GM06990 (cell line): ENCODE measurements at regions not wholly inside any gene's neighbourhood (a gene's known extent, or its start where the extent isn't known, plus 50 kb on each side); places are given as distances from the start of the nearest gene placed in this dataset.

ENCODE experiments used
- DNase-seq: peaks from one replicate; pipeline ENCODE4 v3.0.0-alpha.2; 2011; ENCODE audit not compliant: insufficient read length; ENCODE audit errors: extremely low read depth
- H3K27me3 ChIP-seq: replicated peaks from 2 replicates; pipeline ENCODE4 v1.6.0; 2011; ENCODE audit warnings: low read length; ENCODE audit not compliant: control insufficient read depth, insufficient read depth
- H3K36me3 ChIP-seq: 2 replicates; pipeline ENCODE4 v1.5.1; 2011; ENCODE audit warnings: low read length; ENCODE audit not compliant: control insufficient read depth, insufficient read depth
- H3K4me3 ChIP-seq: replicated peaks from 2 replicates; pipeline ENCODE4 v1.5.1; 2011; ENCODE audit warnings: low read depth, mild to moderate bottlenecking, control low read depth, low read length
- CTCF ChIP-seq: IDR thresholded peaks from 2 replicates; pipeline ENCODE4 v1.5.1; 2011; ENCODE audit warnings: low read length, control low read depth, mild to moderate bottlenecking, inconsistent platforms; ENCODE audit not compliant: insufficient read depth, poor library complexity, severe bottlenecking

- Histone ChIP-seq H3K4me3 (no peak overlapping the region), H3K27me3 (no peaks in the 10 kb centered on the region; the same call in 1 of the 2 replicates), H3K36me3 (no peaks in the 10 kb centered on the region)
- no peak for TF ChIP-seq CTCF
- no peak for DNase-seq
Observed at GRCh38 chr7:33733870-33734650, 171.3 kb upstream of the BMPER start.

GRCh38 chr7:33735403-33735802, 169.9 kb upstream of the BMPER start:
- no peaks in the 10 kb centered on the region for H3K36me3 ChIP-seq
- TF ChIP-seq CTCF: no peak
- no peak overlapping the region for H3K4me3 ChIP-seq
- no peaks in the 10 kb centered on the region; the same call in 1 of the 2 replicates for H3K27me3 ChIP-seq
- no peak for DNase-seq

GRCh38 chr7:33736521-33737221, 168.7 kb upstream of the BMPER start:
- DNase-seq: no peak
- H3K27me3 ChIP-seq: no peaks in the 10 kb centered on the region; the same call in 1 of the 2 replicates
- TF ChIP-seq CTCF: no peak
- no peaks in the 10 kb centered on the region for H3K36me3 ChIP-seq
- H3K4me3 ChIP-seq: no peak overlapping the region

- Histone ChIP-seq H3K36me3 (no peaks in the 10 kb centered on the region), H3K4me3 (no peak overlapping the region)
- TF ChIP-seq CTCF: no peak
Observed at GRCh38 chr7:33738260-33738935, 166.9 kb upstream of the BMPER start.

GRCh38 chr7:33739286-33739685, 166.1 kb upstream of the BMPER start:
- no peak for TF ChIP-seq CTCF
- DNase-seq: no peak
- no peaks in the 10 kb centered on the region for H3K36me3 ChIP-seq
- no peak overlapping the region for H3K4me3 ChIP-seq
- H3K27me3 ChIP-seq: no peaks in the 10 kb centered on the region; the same call in 1 of the 2 replicates

More at GRCh38 chr7:33738260-33738935, 166.9 kb upstream of the BMPER start:
- H3K27me3 ChIP-seq: no peaks in the 10 kb centered on the region; the same call in 1 of the 2 replicates
- DNase-seq: no peak
